ENCODE measurements at regions not wholly inside any gene's neighbourhood (a gene's known extent, or its start where the extent isn't known, plus 50 kb on each side); places are given as distances from the start of the nearest gene placed in this dataset.

DNA sequence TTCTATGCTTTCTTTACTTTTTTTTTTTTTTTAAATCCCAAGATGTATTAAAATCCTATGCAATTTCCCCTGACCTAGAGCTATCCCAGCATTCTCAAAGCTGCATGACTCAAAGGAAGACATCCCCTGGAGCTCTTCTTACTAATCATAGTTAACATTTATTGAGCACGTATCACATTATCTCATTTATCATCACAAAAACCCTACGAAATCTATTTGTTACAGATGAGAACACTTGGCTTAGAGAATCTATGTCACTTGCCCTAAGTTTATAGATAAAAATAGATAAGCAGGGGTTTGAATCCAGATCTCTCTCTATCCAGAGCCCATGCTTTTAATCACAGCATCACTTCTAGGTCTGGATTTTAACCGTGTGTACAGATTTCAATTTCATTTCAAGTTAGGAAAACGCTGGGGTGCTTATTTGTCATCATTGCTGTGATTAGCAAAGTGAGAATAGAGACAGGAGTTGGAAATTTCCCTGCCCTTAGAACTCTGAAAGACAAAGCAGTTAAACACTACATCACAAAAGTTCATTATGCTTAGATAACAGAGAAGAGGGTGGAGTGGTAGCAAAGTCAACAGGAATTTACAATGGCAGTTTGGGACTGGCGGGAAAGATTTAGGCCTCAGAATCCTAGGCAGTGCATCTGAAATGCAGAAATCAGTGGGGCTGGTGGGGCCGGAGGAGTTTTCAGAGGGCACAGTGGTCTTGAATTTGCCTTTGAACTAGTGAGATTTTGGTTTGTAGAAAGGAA is 177.7 kb upstream of the FRMD6 start:
- DNase-seq = no peak

DNA sequence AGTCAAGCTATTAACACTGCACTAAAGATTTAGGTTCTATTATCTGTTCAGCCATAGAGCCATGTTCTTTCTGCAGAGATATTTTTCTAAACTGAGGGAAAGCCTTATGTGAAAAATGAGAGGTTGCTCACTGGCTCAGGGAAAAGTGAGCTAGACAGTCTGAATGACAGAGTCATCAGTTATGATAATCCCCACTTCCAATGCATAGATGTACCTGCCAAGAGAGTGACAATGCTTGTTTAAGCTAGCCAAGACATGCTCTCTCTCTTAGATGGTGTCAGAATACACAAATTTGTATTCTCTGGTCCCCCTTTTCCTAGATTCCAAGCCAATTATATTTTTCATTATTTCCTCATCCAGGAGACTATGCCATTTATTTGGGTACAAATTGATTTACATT is 176.9 kb upstream of the FRMD6 start:
- DNase-seq = no peak

GRCh38 chr14:51478175-51478621 is 173.5 kb upstream of the FRMD6 start:
- DNase-seq = no peak

DNA sequence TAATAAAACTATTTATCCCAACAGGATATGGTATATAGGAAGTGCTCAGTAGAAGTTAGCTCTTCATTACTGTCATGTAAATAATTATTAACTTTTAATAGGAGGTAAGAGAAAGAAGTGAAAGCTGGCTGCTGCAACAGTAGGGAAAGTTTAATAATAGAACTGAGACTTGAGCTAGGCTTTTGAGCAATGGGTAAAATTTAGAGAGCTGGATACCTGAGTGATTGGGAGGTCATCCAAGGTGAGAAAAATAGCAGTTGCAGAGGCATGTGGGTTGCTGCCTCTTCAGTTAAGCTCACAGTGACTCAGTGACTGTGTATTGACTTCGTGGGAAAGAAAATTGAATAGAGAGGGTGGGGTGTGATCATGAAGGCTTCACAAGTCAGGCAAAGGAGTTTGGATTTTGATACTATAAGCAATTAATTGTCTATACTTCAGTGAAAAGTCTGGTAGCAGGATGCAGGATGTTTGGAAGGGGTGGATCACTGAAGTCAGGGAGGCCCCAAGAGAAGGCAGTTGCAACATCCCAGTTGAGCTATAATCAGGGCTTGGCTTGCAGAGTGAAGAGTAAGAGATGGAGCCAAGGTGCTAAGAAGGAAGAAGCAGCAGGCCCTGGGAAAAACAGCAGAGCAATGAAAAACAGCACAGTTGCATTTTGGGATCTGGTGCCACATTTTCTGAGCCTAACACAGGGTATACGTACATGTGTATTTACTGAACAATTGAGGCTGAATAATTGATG is 172.0 kb upstream of the FRMD6 start:
- no peak for DNase-seq

GRCh38 chr14:51481643-51482042 is 170.1 kb upstream of the FRMD6 start:
- DNase-seq = no peak

DNA sequence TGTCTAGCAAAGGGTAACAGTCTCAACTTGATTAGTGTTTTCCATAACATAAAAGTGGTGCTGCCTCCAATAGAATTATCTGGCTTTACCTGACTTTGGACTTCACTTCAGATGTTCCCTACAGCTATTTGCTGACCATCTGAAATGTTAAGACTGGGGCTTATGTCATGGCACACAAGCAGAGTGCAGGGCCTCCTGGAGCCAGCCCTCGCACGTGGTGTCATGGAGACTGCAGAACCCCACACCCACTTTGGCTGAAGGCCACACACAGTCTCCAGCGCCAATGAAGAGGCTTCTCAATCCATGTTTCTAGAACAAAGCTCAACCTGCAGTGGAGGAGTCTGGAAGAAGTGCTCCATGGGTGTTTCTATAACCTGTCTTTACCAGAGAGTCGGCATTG is 169.6 kb upstream of the FRMD6 start:
- DNase-seq = no peak

- DNase-seq = no peak
Measured at GRCh38 chr14:51484485-51484884, 167.2 kb upstream of the FRMD6 start.

DNA sequence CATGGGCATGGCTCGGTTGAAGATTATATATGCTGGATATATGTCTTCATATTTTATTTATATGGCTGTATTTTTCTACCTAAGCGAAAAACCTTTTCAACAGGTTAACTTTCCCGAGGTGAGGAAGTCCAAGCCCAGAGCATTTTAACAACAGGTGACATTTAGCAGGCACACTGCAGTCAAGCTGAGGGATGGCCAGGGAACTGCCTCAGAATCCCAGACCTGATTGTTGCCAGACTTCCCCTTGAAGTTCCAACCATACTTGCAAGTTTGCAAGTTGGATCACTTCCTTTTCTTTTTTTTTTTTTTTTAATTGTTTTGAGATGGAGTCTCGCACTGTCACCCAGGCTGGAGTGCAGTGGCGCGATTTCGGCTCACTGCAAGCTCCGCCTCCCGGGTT is 166.0 kb upstream of the FRMD6 start:
- DNase-seq = no peak

DNA sequence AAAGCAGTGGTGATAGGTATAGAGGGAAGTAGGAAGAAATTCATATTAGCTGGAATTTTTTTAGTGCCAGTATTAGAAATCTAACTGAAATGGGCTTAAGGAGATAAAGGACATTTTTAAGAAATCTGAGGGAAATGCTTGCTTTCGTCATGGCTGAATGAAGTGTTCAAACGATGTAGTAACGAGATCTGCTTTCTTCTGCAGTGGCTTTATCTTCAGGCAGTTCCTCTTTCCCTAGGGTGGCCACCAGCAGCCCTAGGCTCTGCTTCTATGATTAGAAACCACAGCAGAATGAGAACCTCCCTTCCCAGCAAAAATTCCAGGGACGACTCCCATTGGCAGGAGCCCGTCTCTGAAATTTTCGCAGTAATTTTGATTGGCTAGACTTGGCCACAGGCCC is 163.9 kb upstream of the FRMD6 start:
- DNase-seq = no peak

DNA sequence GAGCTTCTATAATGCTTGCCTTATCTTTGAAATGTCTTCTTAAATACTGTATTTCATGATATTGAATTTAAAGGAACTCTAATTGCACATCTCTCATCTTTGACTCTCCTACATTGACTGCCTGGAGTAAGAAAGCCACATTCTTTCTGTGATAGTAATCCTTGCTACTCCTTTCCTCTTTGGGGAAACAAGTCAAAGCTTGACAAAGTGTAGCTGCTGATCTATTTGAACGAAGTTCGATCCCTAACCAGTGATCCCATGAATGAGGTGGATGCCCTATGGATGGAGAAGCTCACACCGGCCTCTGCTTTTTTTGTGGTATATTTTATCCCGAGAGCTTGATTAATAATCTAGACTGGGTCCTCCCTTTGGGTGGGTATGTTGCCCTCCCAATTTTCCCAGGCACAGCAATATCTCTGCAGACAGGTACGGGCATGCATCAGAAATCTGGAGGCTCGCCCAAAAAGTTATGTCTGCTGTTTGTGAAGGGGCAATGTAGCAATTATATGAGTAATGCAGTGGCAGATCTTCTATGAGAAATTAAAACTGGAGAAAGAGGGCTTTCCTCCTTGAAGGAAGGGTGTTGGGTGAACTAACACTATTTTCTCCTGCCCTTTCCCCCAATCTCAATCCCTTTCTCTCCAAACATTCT is 163.0 kb upstream of the FRMD6 start:
- DNase-seq = no peak

DNA sequence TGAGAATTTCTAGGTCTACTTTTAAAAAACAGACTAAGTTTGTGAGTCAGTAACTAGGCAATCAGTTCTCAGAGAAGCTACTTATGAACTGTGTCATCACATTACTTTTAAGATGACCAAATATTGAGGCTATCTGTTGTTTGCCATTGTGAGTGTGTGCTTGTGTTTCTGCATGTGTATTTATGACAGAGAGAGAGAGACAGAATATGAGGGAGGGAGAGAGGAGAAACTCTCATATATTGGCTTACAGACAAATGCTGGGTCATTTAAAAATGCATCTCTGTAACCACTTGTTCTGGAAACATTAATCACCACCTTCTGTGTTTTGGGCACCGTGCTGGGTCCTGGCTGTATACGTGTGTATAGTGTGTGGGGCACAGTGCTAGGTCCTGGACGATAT is 161.5 kb upstream of the FRMD6 start:
- DNase-seq = no peak

GRCh38 chr14:51491036-51491545 is 160.6 kb upstream of the FRMD6 start:
- DNase-seq = no peak

GRCh38 chr14:51491776-51492175 is 159.9 kb upstream of the FRMD6 start:
- no peak for DNase-seq

GRCh38 chr14:51495319-51495718 is 156.4 kb upstream of the FRMD6 start:
- DNase-seq = no peak

DNA sequence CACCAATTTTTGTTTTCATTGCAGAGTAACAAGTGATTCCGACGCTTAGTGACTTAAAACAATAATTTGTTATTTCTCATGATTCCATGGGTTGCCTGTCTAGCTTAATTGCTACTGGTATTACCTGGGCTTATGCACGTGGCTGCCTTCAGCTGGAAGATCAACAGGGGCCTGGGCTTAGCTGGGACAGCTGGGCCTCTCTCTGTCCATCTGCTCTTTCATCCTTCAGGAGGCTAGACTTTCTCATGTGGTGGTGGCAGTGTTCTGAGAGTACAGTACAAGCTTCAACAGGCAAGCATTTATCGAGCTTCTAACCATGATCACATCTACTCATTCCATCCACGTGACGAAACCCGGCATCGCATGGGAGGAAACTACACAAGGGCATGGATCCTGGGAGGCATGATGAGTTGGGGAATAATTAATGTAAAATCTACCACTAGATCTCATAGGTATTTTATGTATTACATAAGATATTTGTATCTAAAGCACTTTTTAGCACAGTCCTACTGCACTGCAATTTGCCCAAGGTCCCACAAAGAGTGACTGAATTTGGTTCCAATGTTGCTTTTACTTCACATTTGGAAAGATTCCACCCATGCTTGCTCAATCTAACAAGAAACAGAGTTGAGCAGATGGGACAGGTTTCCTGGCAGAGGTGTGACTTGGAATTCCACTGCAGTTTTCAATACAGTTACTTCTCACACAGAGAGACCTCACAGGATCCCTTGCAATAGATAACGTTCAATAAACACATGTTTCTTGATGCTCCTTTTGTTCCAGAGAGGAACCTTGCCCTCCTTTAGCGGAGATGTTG is 153.1 kb upstream of the FRMD6 start:
- no peak for DNase-seq

DNA sequence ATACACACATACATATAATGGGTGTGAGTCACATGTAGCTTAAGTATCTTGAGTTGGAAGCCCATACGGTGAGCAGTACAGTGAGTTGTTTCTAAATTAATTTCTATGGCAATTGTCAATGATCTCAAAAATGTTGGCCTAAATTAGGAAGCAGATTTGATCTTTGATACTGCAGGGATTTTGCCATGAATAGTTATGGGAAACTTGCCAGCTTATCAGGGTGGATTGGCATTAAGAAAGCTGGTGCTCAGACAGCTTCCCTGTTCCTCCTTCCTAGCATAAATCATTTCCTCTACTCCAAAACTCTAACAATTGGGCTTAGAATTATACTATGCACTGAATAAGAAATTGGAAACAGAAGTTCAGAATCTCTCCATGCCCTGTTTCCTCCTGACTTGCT is 150.9 kb upstream of the FRMD6 start:
- no peak for DNase-seq

DNA sequence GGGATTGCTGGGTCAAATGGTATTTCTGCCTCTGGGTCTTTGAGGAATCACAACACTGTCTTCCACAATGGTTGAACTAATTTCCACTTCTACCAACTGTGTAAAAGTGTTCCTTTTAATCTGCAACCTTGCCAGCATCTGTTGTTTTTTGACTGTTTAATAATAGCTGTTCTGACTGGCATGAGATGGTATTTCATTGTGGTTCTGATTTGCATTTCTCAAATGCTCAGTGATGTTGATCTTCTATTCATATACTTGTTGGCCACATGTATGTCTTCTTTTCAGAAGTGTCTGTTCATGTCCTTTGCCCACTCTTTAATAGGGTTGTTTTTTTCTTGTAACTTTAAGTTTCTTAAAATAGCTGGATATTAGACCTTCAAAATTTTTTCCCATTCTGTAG is 150.0 kb upstream of the FRMD6 start:
- DNase-seq = no peak

GRCh38 chr14:51504669-51505068 is 147.0 kb upstream of the FRMD6 start:
- no peak for DNase-seq

DNA sequence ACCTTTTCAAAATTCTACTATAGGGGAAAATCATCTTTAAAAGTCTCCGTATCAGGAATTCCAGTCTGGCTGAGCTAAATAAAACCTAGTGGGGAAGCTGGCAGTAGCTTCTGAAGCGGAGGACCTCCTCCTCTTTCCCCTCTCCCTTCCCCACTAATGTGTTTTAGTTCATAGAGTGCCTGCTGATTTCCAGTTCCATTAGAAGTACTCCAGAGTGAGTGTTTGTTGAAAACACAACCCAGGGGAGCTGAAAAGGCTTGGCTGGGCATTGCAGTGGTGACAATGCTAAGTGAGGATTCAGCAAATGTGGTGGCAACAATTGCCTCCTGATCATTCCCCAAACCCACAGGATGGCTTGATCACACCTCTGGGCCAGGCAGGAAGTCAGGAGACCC is 144.2 kb upstream of the FRMD6 start:
- DNase-seq = no peak

- DNase-seq = peak; percentile 65
Measured at GRCh38 chr14:51507906-51508511, 143.7 kb upstream of the FRMD6 start.

- DNase-seq = no peak
Measured at GRCh38 chr14:51511265-51511664, 140.4 kb upstream of the FRMD6 start.

DNA sequence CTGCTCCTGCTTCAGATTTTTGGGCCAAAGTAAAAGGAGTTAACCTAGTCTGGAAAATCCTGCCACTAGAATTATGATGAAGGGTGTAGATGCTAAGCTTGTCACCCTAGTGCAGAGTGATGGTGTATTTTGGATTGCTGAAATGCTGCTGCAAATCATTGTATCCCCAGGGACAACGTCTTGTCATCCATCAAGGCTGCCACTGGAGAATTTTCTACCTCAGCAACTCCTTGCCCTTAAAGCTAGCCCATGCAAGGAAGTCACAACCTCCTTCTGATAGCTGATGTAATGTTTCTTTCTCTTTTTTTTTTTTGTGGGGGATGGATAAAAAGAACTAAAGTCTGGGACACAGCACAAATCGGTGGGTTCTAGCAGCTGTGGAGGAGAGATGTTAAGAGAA is 139.4 kb upstream of the FRMD6 start:
- no peak for DNase-seq
